ENCODE measurements at regions not wholly inside any gene's neighbourhood (a gene's known extent, or its start where the extent isn't known, plus 50 kb on each side); places are given as distances from the start of the nearest gene placed in this dataset.

DNA sequence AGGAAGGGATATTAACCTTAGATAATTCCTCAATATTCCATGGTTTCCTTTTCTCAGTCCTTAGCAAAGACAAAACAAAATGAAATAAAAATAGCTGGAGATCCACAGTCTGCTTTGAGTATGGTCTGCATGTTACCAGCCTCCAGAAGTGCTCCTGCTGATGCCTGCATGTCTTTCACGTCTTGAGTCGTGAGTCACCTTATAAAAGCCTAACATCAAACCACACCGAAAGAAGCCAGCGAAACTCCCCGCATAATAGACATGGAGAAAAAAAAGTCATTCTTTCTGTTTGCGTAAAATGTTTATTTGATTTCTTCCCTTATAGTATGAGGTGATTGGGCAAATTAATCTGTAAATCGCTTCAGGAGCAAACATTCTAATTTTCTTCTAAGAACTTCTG, 380.5 kb downstream of the SLCO4C1 start:
- TF ChIP-seq, protein P1, sequence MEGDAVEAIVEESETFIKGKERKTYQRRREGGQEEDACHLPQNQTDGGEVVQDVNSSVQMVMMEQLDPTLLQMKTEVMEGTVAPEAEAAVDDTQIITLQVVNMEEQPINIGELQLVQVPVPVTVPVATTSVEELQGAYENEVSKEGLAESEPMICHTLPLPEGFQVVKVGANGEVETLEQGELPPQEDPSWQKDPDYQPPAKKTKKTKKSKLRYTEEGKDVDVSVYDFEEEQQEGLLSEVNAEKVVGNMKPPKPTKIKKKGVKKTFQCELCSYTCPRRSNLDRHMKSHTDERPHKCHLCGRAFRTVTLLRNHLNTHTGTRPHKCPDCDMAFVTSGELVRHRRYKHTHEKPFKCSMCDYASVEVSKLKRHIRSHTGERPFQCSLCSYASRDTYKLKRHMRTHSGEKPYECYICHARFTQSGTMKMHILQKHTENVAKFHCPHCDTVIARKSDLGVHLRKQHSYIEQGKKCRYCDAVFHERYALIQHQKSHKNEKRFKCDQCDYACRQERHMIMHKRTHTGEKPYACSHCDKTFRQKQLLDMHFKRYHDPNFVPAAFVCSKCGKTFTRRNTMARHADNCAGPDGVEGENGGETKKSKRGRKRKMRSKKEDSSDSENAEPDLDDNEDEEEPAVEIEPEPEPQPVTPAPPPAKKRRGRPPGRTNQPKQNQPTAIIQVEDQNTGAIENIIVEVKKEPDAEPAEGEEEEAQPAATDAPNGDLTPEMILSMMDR (IDR thresholded peaks at IDR 0.05): no peak
- TF ChIP-seq ZBTB33 (IDR thresholded peaks at IDR 0.05; ENCODE audit: borderline replicate concordance, low read depth): no peak
- TF ChIP-seq MXI1 (IDR thresholded peaks at IDR 0.05; ENCODE audit: low read depth, low read length): no peak
- TF ChIP-seq REST (IDR thresholded peaks at IDR 0.05; ENCODE audit: low read depth, low read length): no peak
- TF ChIP-seq EZH2phosphoT487 (IDR thresholded peaks at IDR 0.05; ENCODE audit: borderline replicate concordance, low read depth): no peak
- TF ChIP-seq, protein P2, sequence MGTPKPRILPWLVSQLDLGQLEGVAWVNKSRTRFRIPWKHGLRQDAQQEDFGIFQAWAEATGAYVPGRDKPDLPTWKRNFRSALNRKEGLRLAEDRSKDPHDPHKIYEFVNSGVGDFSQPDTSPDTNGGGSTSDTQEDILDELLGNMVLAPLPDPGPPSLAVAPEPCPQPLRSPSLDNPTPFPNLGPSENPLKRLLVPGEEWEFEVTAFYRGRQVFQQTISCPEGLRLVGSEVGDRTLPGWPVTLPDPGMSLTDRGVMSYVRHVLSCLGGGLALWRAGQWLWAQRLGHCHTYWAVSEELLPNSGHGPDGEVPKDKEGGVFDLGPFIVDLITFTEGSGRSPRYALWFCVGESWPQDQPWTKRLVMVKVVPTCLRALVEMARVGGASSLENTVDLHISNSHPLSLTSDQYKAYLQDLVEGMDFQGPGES (IDR thresholded peaks at IDR 0.05; ENCODE audit: low read depth, low read length): no peak

Data from SK-N-SH (cell line).